ENCODE measurements at regions not wholly inside any gene's neighbourhood (a gene's known extent, or its start where the extent isn't known, plus 50 kb on each side); places are given as distances from the start of the nearest gene placed in this dataset.
"Not testable (repeated sequence)": the region's sequence is repeated elsewhere in the genome, so short reads cannot be mapped to it uniquely, and the experiment has no call there.

- no peak overlapping the region for H3K4me3 ChIP-seq (ENCODE audit: low read length in 2 of 2)
- DNase-seq (ENCODE audit: low read depth in 6 of 9, low spot score in 9 of 9): no peak
- 90% methylated on average over 1 of the region's 1 CpG for WGBS
Observed at GRCh38 chr6:82461536-82461935, 97.9 kb downstream of the TPBG start.

GRCh38 chr6:82467338-82467737 is 103.7 kb downstream of the TPBG start:
- Histone ChIP-seq H3K27ac (ENCODE audit: low read depth in 1 of 2, low read length in 1 of 2) (no peak overlapping the region), H3K4me1 (ENCODE audit: control insufficient read depth in 2 of 2, insufficient read depth in 2 of 2, low read length in 2 of 2) (no peaks in the 10 kb centered on the region), H3K36me3 (ENCODE audit: control insufficient read depth in 2 of 2, insufficient read depth in 2 of 2, low read length in 1 of 2) (no peaks in the 10 kb centered on the region), H3K27me3 (ENCODE audit: control insufficient read depth in 2 of 2, insufficient read depth in 1 of 2, low read length in 1 of 2) (no peaks in the 10 kb centered on the region), H3K9me3 (ENCODE audit: control insufficient read depth in 2 of 2, insufficient read depth in 1 of 2, low read length in 1 of 2) (peaks cover 0 to 8% of the 10 kb centered on the region in 2 donors), H3K4me3 (ENCODE audit: low read length in 2 of 2) (no peak overlapping the region)
- no peak for DNase-seq (ENCODE audit: low read depth in 6 of 9, low spot score in 9 of 9)

More at GRCh38 chr6:82461536-82461935, 97.9 kb downstream of the TPBG start:
- Histone ChIP-seq H3K4me1 (ENCODE audit: control insufficient read depth in 2 of 2, insufficient read depth in 2 of 2, low read length in 2 of 2) (no peaks in the 10 kb centered on the region), H3K36me3 (ENCODE audit: control insufficient read depth in 2 of 2, insufficient read depth in 2 of 2, low read length in 1 of 2) (no peaks in the 10 kb centered on the region), H3K27me3 (ENCODE audit: control insufficient read depth in 2 of 2, insufficient read depth in 1 of 2, low read length in 1 of 2) (no peaks in the 10 kb centered on the region), H3K27ac (ENCODE audit: low read depth in 1 of 2, low read length in 1 of 2) (no peak overlapping the region), H3K9me3 (ENCODE audit: control insufficient read depth in 2 of 2, insufficient read depth in 1 of 2, low read length in 1 of 2) (peaks cover 1 to 12% of the 10 kb centered on the region in 2 donors)

- H3K4me3 ChIP-seq (ENCODE audit: low read length in 2 of 2); H3K27me3 ChIP-seq (ENCODE audit: control insufficient read depth in 2 of 2, insufficient read depth in 1 of 2, low read length in 1 of 2); H3K9me3 ChIP-seq (ENCODE audit: control insufficient read depth in 2 of 2, insufficient read depth in 1 of 2, low read length in 1 of 2); H3K36me3 ChIP-seq (ENCODE audit: control insufficient read depth in 2 of 2, insufficient read depth in 2 of 2, low read length in 1 of 2); DNase-seq (ENCODE audit: low read depth in 6 of 9, low spot score in 9 of 9); H3K4me1 ChIP-seq (ENCODE audit: control insufficient read depth in 2 of 2, insufficient read depth in 2 of 2, low read length in 2 of 2); H3K27ac ChIP-seq (ENCODE audit: low read depth in 1 of 2, low read length in 1 of 2): not testable (repeated sequence)
- 97% methylated on average over 8 of the region's 8 CpGs for WGBS
Observed at GRCh38 chr6:82470123-82470522, 106.5 kb downstream of the TPBG start.

- WGBS: 94% methylated on average over 5 of the region's 5 CpGs
- H3K27ac ChIP-seq (ENCODE audit: low read depth in 1 of 2, low read length in 1 of 2); H3K4me1 ChIP-seq (ENCODE audit: control insufficient read depth in 2 of 2, insufficient read depth in 2 of 2, low read length in 2 of 2); H3K36me3 ChIP-seq (ENCODE audit: control insufficient read depth in 2 of 2, insufficient read depth in 2 of 2, low read length in 1 of 2); H3K4me3 ChIP-seq (ENCODE audit: low read length in 2 of 2); DNase-seq (ENCODE audit: low read depth in 6 of 9, low spot score in 9 of 9); H3K9me3 ChIP-seq (ENCODE audit: control insufficient read depth in 2 of 2, insufficient read depth in 1 of 2, low read length in 1 of 2); H3K27me3 ChIP-seq (ENCODE audit: control insufficient read depth in 2 of 2, insufficient read depth in 1 of 2, low read length in 1 of 2): not testable (repeated sequence)
Observed at GRCh38 chr6:82475106-82475505, 111.5 kb downstream of the TPBG start.

- Histone ChIP-seq H3K36me3 (ENCODE audit: control insufficient read depth in 2 of 2, insufficient read depth in 2 of 2, low read length in 1 of 2) (no peaks in the 10 kb centered on the region), H3K27me3 (ENCODE audit: control insufficient read depth in 2 of 2, insufficient read depth in 1 of 2, low read length in 1 of 2) (no peaks in the 10 kb centered on the region), H3K4me3 (ENCODE audit: low read length in 2 of 2) (no peak overlapping the region), H3K27ac (ENCODE audit: low read depth in 1 of 2, low read length in 1 of 2) (no peak overlapping the region), H3K9me3 (ENCODE audit: control insufficient read depth in 2 of 2, insufficient read depth in 1 of 2, low read length in 1 of 2) (peaks cover 0 to 13% of the 10 kb centered on the region in 2 donors), H3K4me1 (ENCODE audit: control insufficient read depth in 2 of 2, insufficient read depth in 2 of 2, low read length in 2 of 2) (no peaks in the 10 kb centered on the region)
- WGBS: 91% methylated on average over 3 of the region's 3 CpGs
- no peak for DNase-seq (ENCODE audit: low read depth in 6 of 9, low spot score in 9 of 9)
Observed at GRCh38 chr6:82484001-82484400, 120.4 kb downstream of the TPBG start.

- H3K9me3 ChIP-seq (ENCODE audit: control insufficient read depth in 2 of 2, insufficient read depth in 1 of 2, low read length in 1 of 2): peaks cover 0 to 13% of the 10 kb centered on the region in 2 donors
- H3K27me3 ChIP-seq (ENCODE audit: control insufficient read depth in 2 of 2, insufficient read depth in 1 of 2, low read length in 1 of 2): no peaks in the 10 kb centered on the region
- H3K4me1 ChIP-seq (ENCODE audit: control insufficient read depth in 2 of 2, insufficient read depth in 2 of 2, low read length in 2 of 2): no peaks in the 10 kb centered on the region
- H3K4me3 ChIP-seq (ENCODE audit: low read length in 2 of 2): no peak overlapping the region
- no peaks in the 10 kb centered on the region for H3K36me3 ChIP-seq (ENCODE audit: control insufficient read depth in 2 of 2, insufficient read depth in 2 of 2, low read length in 1 of 2)
- H3K27ac ChIP-seq (ENCODE audit: low read depth in 1 of 2, low read length in 1 of 2): no peak overlapping the region
- DNase-seq (ENCODE audit: low read depth in 6 of 9, low spot score in 9 of 9): no peak
- WGBS: 90% methylated on average over 9 of the region's 9 CpGs
Observed at GRCh38 chr6:82484737-82485626, 121.4 kb downstream of the TPBG start.

- no peaks in the 10 kb centered on the region for H3K27me3 ChIP-seq (ENCODE audit: control insufficient read depth in 2 of 2, insufficient read depth in 1 of 2, low read length in 1 of 2)
- no peak for DNase-seq (ENCODE audit: low read depth in 6 of 9, low spot score in 9 of 9)
- no peak overlapping the region for H3K4me3 ChIP-seq (ENCODE audit: low read length in 2 of 2)
- H3K4me1 ChIP-seq (ENCODE audit: control insufficient read depth in 2 of 2, insufficient read depth in 2 of 2, low read length in 2 of 2): no peaks in the 10 kb centered on the region
- H3K27ac ChIP-seq (ENCODE audit: low read depth in 1 of 2, low read length in 1 of 2): no peak overlapping the region
- 82% methylated on average over 2 of the region's 2 CpGs for WGBS
- no peaks in the 10 kb centered on the region for H3K36me3 ChIP-seq (ENCODE audit: control insufficient read depth in 2 of 2, insufficient read depth in 2 of 2, low read length in 1 of 2)
- H3K9me3 ChIP-seq (ENCODE audit: control insufficient read depth in 2 of 2, insufficient read depth in 1 of 2, low read length in 1 of 2): peaks cover 0 to 13% of the 10 kb centered on the region in 2 donors
Observed at GRCh38 chr6:82487895-82488294, 124.3 kb downstream of the TPBG start.

- H3K4me1 ChIP-seq (ENCODE audit: control insufficient read depth in 2 of 2, insufficient read depth in 2 of 2, low read length in 2 of 2): no peaks in the 10 kb centered on the region
- WGBS: 98% methylated on average over 1 of the region's 1 CpG
- H3K27me3 ChIP-seq (ENCODE audit: control insufficient read depth in 2 of 2, insufficient read depth in 1 of 2, low read length in 1 of 2): no peaks in the 10 kb centered on the region
- peaks cover 0 to 13% of the 10 kb centered on the region in 2 donors for H3K9me3 ChIP-seq (ENCODE audit: control insufficient read depth in 2 of 2, insufficient read depth in 1 of 2, low read length in 1 of 2)
- DNase-seq (ENCODE audit: low read depth in 6 of 9, low spot score in 9 of 9): no peak
- no peak overlapping the region for H3K27ac ChIP-seq (ENCODE audit: low read depth in 1 of 2, low read length in 1 of 2)
- H3K36me3 ChIP-seq (ENCODE audit: control insufficient read depth in 2 of 2, insufficient read depth in 2 of 2, low read length in 1 of 2): no peaks in the 10 kb centered on the region
- no peak overlapping the region for H3K4me3 ChIP-seq (ENCODE audit: low read length in 2 of 2)
Observed at GRCh38 chr6:82488403-82488802, 124.8 kb downstream of the TPBG start.

GRCh38 chr6:82492134-82492533 is 128.5 kb downstream of the TPBG start:
- Histone ChIP-seq H3K27me3 (ENCODE audit: control insufficient read depth in 2 of 2, insufficient read depth in 1 of 2, low read length in 1 of 2) (no peaks in the 10 kb centered on the region), H3K36me3 (ENCODE audit: control insufficient read depth in 2 of 2, insufficient read depth in 2 of 2, low read length in 1 of 2) (no peaks in the 10 kb centered on the region), H3K4me3 (ENCODE audit: low read length in 2 of 2) (no peak overlapping the region), H3K27ac (ENCODE audit: low read depth in 1 of 2, low read length in 1 of 2) (no peak overlapping the region), H3K9me3 (ENCODE audit: control insufficient read depth in 2 of 2, insufficient read depth in 1 of 2, low read length in 1 of 2) (peaks cover 0 to 2% of the 10 kb centered on the region in 2 donors), H3K4me1 (ENCODE audit: control insufficient read depth in 2 of 2, insufficient read depth in 2 of 2, low read length in 2 of 2) (no peaks in the 10 kb centered on the region)
- no peak for DNase-seq (ENCODE audit: low read depth in 6 of 9, low spot score in 9 of 9)
- WGBS: 76% methylated on average over 2 of the region's 2 CpGs

Measured in thymus (tissue), 11 donors.